ENCODE measurements at regions not wholly inside any gene's neighbourhood (a gene's known extent, or its start where the extent isn't known, plus 50 kb on each side); places are given as distances from the start of the nearest gene placed in this dataset.

- H3K36me3 Mint-ChIP-seq = no peaks in the 10 kb centered on the region
- DNase-seq (ENCODE audit: low spot score) = no peak
- H3K27me3 Mint-ChIP-seq (ENCODE audit: low read depth) = no peaks in the 10 kb centered on the region
- CTCF ChIA-PET = interaction anchor here (0.6 kb wide), 1 partner anchor 78 kb away, joined by 3 read pairs; no protein-coding TSS in a partner anchor
- H3K4me3 Mint-ChIP-seq = no peak overlapping the region
- no peaks in the 10 kb centered on the region for H3K9me3 Mint-ChIP-seq
- H3K4me1 Mint-ChIP-seq = peaks cover 9% of the 10 kb centered on the region
- ATAC-seq = no peak
- POLR2A ChIA-PET = no interaction called here
- H3K27ac Mint-ChIP-seq = no peak overlapping the region
- no peak for TF ChIP-seq TP53 (CRISPR knock-in tag; IDR thresholded peaks at IDR 0.05)
- TF ChIP-seq, protein P1, sequence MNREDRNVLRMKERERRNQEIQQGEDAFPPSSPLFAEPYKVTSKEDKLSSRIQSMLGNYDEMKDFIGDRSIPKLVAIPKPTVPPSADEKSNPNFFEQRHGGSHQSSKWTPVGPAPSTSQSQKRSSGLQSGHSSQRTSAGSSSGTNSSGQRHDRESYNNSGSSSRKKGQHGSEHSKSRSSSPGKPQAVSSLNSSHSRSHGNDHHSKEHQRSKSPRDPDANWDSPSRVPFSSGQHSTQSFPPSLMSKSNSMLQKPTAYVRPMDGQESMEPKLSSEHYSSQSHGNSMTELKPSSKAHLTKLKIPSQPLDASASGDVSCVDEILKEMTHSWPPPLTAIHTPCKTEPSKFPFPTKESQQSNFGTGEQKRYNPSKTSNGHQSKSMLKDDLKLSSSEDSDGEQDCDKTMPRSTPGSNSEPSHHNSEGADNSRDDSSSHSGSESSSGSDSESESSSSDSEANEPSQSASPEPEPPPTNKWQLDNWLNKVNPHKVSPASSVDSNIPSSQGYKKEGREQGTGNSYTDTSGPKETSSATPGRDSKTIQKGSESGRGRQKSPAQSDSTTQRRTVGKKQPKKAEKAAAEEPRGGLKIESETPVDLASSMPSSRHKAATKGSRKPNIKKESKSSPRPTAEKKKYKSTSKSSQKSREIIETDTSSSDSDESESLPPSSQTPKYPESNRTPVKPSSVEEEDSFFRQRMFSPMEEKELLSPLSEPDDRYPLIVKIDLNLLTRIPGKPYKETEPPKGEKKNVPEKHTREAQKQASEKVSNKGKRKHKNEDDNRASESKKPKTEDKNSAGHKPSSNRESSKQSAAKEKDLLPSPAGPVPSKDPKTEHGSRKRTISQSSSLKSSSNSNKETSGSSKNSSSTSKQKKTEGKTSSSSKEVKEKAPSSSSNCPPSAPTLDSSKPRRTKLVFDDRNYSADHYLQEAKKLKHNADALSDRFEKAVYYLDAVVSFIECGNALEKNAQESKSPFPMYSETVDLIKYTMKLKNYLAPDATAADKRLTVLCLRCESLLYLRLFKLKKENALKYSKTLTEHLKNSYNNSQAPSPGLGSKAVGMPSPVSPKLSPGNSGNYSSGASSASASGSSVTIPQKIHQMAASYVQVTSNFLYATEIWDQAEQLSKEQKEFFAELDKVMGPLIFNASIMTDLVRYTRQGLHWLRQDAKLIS (CRISPR knock-in tag; IDR thresholded peaks at IDR 0.05; ENCODE audit: borderline replicate concordance) = no peak
- TF ChIP-seq SMAD4 (CRISPR knock-in tag; IDR thresholded peaks at IDR 0.05) = no peak
- TF ChIP-seq, protein P2, sequence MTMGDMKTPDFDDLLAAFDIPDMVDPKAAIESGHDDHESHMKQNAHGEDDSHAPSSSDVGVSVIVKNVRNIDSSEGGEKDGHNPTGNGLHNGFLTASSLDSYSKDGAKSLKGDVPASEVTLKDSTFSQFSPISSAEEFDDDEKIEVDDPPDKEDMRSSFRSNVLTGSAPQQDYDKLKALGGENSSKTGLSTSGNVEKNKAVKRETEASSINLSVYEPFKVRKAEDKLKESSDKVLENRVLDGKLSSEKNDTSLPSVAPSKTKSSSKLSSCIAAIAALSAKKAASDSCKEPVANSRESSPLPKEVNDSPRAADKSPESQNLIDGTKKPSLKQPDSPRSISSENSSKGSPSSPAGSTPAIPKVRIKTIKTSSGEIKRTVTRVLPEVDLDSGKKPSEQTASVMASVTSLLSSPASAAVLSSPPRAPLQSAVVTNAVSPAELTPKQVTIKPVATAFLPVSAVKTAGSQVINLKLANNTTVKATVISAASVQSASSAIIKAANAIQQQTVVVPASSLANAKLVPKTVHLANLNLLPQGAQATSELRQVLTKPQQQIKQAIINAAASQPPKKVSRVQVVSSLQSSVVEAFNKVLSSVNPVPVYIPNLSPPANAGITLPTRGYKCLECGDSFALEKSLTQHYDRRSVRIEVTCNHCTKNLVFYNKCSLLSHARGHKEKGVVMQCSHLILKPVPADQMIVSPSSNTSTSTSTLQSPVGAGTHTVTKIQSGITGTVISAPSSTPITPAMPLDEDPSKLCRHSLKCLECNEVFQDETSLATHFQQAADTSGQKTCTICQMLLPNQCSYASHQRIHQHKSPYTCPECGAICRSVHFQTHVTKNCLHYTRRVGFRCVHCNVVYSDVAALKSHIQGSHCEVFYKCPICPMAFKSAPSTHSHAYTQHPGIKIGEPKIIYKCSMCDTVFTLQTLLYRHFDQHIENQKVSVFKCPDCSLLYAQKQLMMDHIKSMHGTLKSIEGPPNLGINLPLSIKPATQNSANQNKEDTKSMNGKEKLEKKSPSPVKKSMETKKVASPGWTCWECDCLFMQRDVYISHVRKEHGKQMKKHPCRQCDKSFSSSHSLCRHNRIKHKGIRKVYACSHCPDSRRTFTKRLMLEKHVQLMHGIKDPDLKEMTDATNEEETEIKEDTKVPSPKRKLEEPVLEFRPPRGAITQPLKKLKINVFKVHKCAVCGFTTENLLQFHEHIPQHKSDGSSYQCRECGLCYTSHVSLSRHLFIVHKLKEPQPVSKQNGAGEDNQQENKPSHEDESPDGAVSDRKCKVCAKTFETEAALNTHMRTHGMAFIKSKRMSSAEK (CRISPR knock-in tag; IDR thresholded peaks at IDR 0.05; ENCODE audit: borderline replicate concordance) = no peak
- no peak for TF ChIP-seq USF1 (CRISPR knock-in tag; IDR thresholded peaks at IDR 0.05)
- TF ChIP-seq ESRRA (CRISPR knock-in tag; IDR thresholded peaks at IDR 0.05; ENCODE audit: borderline replicate concordance) = no peak
- TF ChIP-seq, protein P3, sequence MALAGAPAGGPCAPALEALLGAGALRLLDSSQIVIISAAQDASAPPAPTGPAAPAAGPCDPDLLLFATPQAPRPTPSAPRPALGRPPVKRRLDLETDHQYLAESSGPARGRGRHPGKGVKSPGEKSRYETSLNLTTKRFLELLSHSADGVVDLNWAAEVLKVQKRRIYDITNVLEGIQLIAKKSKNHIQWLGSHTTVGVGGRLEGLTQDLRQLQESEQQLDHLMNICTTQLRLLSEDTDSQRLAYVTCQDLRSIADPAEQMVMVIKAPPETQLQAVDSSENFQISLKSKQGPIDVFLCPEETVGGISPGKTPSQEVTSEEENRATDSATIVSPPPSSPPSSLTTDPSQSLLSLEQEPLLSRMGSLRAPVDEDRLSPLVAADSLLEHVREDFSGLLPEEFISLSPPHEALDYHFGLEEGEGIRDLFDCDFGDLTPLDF (CRISPR knock-in tag; IDR thresholded peaks at IDR 0.05) = no peak
- TF ChIP-seq, protein P4, sequence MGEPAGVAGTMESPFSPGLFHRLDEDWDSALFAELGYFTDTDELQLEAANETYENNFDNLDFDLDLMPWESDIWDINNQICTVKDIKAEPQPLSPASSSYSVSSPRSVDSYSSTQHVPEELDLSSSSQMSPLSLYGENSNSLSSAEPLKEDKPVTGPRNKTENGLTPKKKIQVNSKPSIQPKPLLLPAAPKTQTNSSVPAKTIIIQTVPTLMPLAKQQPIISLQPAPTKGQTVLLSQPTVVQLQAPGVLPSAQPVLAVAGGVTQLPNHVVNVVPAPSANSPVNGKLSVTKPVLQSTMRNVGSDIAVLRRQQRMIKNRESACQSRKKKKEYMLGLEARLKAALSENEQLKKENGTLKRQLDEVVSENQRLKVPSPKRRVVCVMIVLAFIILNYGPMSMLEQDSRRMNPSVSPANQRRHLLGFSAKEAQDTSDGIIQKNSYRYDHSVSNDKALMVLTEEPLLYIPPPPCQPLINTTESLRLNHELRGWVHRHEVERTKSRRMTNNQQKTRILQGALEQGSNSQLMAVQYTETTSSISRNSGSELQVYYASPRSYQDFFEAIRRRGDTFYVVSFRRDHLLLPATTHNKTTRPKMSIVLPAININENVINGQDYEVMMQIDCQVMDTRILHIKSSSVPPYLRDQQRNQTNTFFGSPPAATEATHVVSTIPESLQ (CRISPR knock-in tag; IDR thresholded peaks at IDR 0.05) = no peak
These were observed 126.5 kb upstream of the TNFSF4 start for GRCh38 chr1:173333581-173333980.

DNA sequence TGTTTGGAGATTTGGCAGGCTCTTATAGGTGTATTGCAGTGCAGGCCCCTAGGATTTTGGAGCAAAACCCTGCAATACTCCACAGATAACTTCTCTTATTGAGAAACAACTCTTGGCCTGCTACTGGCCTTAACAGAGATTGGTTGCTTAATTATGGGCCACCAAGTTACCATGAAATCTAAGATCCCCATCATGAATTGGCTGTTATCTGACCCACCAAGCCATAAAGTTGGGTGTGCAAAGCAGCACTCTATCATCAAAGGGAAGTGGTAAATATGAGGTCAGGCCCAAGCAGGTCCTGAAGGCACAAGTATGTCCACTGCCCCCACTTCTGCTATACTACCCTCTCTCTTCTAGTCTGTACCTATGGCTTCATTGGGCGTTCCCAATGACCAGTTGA is 130.0 kb upstream of the TNFSF4 start:
- Mint-ChIP-seq H3K9me3 (no peaks in the 10 kb centered on the region), H3K27ac (no peak overlapping the region), H3K36me3 (no peaks in the 10 kb centered on the region), H3K4me1 (peaks cover 9% of the 10 kb centered on the region), H3K27me3 (ENCODE audit: low read depth) (no peaks in the 10 kb centered on the region), H3K4me3 (no peak overlapping the region)
- CTCF ChIA-PET = no interaction called here
- ATAC-seq (no peak), DNase-seq (ENCODE audit: low spot score) (no peak)
- POLR2A ChIA-PET = no interaction called here
- no peak for TF ChIP-seq E2F4 (CRISPR knock-in tag; IDR thresholded peaks at IDR 0.05; ENCODE audit: borderline replicate concordance, low read depth)
- no peak for TF ChIP-seq JUN (CRISPR knock-in tag; IDR thresholded peaks at IDR 0.05)
- TF ChIP-seq ZNF425 (CRISPR knock-in tag; conservative IDR thresholded peaks at IDR 0.05) = no peak
- TF ChIP-seq, protein P2 (CRISPR knock-in tag; IDR thresholded peaks at IDR 0.05; ENCODE audit: borderline replicate concordance) = no peak
- TF ChIP-seq, protein P5, sequence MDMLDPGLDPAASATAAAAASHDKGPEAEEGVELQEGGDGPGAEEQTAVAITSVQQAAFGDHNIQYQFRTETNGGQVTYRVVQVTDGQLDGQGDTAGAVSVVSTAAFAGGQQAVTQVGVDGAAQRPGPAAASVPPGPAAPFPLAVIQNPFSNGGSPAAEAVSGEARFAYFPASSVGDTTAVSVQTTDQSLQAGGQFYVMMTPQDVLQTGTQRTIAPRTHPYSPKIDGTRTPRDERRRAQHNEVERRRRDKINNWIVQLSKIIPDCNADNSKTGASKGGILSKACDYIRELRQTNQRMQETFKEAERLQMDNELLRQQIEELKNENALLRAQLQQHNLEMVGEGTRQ (CRISPR knock-in tag; IDR thresholded peaks at IDR 0.05) = no peak

Data from WTC11 (cell line).